ENCODE measurements at regions not wholly inside any gene's neighbourhood (a gene's known extent, or its start where the extent isn't known, plus 50 kb on each side); places are given as distances from the start of the nearest gene placed in this dataset.
A peak's percentile ranks its signal among the peaks of the same experiment; 100 is the strongest.

GRCh38 chr6:150549007-150549406, 50.7 kb upstream of the PLEKHG1 start:
- no peaks in the 10 kb centered on the region for H3K36me3 ChIP-seq (ENCODE audit: control insufficient read depth, insufficient read depth, low read length)
- H3K27me3 ChIP-seq (ENCODE audit: control insufficient read depth, insufficient read depth, low read length) = no peaks in the 10 kb centered on the region
- TF ChIP-seq CTCF (IDR thresholded peaks at IDR 0.05; ENCODE audit: insufficient read depth, low read length, poor library complexity, severe bottlenecking) = no peak
- no peak overlapping the region for H3K4me3 ChIP-seq (ENCODE audit: low read depth, low read length)
- DNase-seq (ENCODE audit: low read depth) = no peak

GRCh38 chr6:150549674-150550101, 50.0 kb upstream of the PLEKHG1 start:
- TF ChIP-seq CTCF (IDR thresholded peaks at IDR 0.05; ENCODE audit: insufficient read depth, low read length, poor library complexity, severe bottlenecking) = no peak
- no peak overlapping the region for H3K4me3 ChIP-seq (ENCODE audit: low read depth, low read length)
- no peaks in the 10 kb centered on the region for H3K36me3 ChIP-seq (ENCODE audit: control insufficient read depth, insufficient read depth, low read length)
- no peaks in the 10 kb centered on the region for H3K27me3 ChIP-seq (ENCODE audit: control insufficient read depth, insufficient read depth, low read length)
- peak; percentile 43 for DNase-seq (ENCODE audit: low read depth)
